T-helper 2 cell (primary cell): ENCODE measurements at regions not wholly inside any gene's neighbourhood (a gene's known extent, or its start where the extent isn't known, plus 50 kb on each side); places are given as distances from the start of the nearest gene placed in this dataset.

Source experiments
- DNase-seq, 5 experiments: peaks; one replicate each; pipeline versions ENCODE4 v3.0.0 to v3.0.0-alpha.2; 2012 to 2022

DNA sequence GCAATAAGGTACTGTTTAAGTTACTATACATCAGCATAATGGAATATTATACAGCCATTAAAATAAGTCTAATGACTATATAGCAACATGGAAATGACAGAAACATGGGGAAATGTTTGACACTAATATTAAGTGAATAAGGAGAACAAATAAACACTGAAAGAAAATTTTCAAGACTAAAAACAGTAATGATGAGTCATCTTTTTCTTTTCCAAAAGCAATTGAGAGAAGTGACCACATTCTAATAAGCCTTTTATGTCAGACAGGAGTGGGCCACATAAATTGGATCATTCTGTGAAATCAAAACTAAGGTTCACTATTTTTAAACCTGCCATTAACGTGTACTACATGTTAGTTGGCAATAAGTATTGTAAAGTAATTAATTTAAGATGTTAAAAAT lies 187.5 kb downstream of the AHR start:
- DNase-seq: no peak

DNA sequence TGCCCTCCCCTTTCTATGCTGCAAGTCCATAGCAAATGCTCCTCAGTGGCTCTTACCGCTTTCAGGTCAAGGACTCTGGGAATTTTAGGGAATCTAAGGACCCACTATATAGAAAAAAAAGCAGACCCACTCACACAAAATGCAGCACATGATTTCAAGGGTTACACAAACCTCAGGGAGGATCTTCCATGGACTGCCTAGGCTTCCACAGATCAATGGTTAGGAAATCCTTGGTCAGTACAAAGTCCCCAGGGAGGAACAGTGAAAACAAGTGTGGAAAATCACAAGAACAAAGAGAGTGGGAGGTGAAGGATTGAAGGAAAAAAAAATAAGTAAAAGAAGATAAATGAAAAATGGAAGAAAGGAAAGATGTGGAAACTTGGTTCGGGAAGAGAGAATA lies 188.4 kb downstream of the AHR start:
- DNase-seq: no peak

DNA sequence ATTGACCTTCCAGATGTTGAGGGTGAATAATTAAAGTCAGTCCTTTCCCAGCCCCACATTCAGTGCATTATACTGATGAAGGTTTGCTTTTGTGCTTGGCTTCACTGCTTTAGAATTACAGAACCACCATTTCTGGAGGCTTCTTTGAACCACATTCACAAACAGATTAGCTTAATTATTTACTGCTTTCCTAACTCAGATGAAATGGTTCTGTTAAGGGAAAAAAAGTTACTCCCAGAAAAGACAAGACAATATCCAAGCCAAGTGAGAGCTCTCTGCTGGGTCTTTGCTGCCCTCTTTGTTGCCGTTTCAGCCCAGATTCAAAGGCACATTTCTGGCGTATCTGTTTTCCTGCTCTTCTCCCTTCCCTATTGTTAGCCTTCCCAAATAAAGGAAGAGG lies 188.9 kb downstream of the AHR start:
- no peak for DNase-seq

DNA sequence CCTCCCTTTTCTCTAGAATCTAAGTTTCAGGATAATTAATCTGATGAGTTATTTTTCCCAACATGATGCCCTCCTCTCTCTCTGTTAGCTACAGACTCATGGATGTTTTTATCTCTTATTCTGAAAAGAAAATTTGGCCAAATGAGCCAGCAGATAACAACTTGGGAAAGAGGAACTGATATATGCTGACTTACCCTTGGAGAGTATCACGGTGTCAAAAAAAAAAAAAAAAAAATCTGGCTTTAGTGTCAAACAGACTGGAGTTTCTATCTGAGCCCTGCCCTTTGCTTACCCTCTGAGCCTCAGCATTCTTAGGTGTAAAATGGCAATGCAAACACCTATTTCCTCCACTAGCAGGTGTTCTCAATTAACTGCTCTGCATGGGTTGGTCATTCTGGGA lies 190.4 kb downstream of the AHR start:
- no peak for DNase-seq

DNA sequence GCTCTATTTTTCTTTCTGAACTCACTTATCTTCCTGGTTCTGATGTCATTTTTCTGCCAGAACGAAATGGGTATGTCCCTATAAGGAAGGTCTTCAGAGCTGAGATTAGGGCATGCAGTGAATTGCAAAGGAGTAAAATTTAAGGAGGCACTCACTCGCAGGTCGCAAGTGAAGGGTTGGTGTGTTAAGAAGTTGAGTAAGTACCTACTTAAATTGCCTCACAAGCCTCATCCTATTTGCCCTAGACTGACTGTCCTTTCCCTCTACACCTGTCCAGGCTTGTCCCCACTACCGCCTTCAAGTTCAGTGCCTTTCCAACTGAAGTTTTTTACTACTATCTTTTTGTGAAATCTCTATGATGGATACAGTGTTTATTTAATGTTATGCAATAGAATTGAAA lies 191.5 kb downstream of the AHR start:
- DNase-seq: no peak

DNA sequence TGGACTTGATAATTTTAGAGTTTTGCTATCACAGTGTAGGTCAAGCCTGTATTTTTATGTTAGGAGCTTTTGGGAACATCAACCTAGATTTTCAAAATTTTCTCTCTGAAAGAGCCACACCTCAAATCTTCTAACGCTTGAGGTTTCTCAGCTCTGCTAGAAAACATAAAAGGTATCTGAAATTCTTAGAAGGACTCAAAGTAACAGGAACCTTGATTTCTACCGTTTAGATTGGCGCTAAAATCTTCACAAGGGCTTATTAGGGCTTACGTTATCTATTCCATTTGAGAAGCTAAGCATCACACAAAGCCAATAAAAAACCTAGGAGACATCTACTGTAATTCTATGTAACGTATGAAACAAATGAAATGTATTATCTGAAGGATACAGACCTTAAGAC lies 192.4 kb downstream of the AHR start:
- no peak for DNase-seq

DNA sequence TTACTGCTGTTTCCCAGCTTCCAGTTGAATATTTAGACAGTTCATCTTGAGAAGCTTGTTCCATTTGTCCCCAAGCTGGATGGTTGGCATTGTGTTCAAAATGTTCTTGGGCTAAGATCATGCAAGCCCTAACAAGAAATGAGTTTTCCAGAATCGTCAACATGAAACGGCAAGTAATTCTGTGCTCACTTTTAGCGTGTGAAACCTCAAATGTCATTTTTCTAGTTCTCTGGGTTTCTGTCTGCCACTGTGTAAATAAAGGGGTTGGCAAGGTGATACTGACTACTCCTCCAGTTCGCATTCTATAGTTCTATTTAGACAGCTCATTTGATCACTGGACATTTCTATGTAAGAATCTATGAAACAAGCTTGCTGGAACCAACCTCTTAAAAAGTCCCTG lies 194.0 kb downstream of the AHR start:
- peak in 1 of 5 experiments; percentile 28 for DNase-seq

DNA sequence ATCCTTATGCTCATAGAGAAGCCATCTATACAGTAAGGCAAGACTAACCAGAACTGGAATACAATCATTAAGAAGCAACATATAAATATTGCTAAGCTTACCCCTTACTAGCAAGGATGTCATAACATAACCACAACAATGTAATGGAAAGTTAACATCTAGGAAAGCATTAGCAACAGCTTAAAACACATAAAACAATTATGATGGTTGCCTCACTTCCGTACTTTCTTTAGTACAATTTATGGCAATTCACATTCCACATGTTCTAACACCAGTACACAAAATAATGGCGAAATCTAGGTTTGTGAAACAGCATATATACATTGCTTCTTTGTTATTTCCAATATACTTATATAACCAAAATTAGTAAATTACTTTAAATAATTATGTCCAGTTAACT lies 195.0 kb downstream of the AHR start:
- no peak for DNase-seq

DNA sequence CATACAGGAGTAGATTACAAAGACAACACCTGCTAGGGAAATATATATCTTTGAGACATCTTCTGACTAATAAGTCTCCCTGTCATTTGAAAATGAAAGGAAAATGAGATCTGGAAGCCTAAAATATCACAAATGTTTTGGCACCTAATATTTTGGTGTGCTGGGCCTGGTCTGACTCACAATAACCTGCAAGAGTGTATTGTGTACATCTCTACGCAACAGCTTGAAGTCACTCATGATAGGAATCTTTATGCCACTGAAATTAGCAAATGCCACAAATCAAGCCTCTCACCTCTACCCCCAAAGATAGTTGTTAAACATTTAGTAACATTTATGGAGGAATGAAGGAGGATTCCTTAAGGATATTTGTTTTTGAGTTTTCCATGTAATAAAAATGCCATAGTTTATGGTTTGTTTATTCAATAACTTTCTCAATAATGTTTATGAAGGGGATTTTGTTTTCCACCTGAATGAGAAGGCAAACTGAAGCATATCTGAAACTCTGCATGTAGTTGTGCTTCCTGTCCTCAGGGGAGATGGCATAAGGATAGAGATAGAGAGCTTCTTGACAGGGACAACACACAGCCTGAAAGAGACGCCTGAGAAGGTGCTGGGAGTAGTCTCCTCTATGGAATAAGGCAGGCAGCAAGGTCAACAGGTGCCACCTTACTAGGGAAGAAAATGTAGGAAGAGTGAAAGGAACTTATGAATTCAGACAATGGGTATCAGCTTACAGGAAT lies 197.4 kb downstream of the AHR start:
- DNase-seq: peak in 1 of 5 experiments; percentile 5

DNA sequence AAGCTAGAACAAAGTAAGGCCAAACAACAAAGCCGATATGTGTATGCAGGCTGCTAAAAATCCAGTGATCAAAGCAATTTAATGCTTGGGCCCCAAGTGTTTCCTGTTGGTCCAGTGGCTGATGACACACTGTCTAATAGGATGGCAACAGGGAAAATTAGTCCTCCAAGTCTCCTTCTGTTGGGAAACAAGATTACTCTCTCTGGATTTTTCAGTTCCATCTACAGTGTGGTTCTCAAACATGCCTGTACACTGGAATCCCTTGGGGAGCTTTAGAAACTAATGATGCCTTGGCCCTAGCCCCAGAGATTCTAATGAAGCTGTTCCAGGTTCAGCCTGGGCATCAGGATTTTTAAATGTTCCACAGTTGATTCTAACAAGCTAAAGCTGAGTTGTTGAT lies 198.7 kb downstream of the AHR start:
- DNase-seq: no peak

DNA sequence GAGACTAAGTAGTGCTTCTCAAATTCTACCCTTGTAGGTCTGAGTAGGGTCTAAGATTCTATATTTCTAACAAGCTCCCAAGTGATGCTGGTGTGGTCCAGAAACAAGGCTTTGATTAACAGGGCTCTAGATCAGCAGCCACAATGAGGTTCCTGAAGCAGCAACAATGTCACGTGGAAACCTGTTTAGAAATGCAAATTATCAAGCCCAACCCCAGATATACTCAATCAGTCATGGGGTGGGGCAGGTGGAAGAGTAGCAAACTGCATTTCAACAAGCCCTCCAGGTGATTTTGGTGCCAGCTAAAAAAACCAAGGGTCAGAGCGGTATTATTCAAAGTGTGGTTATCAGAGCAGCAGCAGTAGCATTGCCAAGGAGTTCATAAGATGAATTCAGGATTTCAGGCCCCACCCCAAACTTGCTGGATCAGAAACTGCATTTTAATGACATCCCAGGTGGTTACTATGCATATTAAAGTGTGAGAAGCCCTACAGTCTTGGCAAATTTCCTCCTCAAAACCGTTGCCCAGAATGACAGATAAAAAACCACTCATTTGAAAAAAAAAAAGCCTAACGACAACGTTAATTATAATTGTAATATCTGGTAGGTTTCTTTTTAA lies 199.2 kb downstream of the AHR start:
- no peak for DNase-seq

DNA sequence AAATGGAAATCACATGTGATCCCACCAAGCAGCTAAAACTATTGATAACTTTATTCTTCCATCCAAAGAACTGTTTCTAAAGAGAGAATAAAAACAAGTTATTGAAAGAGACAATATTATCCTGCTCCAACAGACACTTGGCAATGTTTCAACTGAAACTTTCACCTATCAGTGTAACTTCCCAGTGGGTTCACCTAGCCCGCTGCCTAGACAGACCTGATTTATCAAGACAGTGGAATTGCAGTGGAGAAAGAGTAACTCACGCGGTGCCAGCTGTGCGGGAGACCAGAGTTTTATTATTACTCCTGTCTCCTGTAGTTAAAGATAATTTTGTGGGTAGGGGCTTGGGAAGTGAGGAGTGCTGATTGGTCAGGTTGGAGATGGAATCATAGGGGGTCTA lies 199.8 kb downstream of the AHR start:
- DNase-seq: no peak

DNA sequence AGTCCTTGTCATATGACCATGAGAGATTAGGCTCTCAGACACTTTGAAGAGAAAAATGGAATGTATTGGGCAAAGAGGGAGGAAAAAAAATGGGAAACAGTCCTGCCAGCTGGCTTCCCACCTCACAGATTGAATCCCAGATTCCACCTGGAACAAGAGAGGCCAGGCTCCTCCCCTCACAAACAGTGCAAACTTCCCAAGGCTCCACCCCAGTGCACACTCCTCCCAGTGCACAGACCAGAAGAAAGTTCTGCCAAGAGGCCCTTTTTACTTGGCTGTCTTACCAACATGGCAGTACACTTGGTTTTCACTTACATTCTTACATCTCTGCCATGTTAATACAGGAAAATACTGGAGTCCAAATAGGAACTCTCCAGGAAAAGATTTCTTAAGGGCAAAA lies 202.3 kb downstream of the AHR start:
- no peak for DNase-seq

DNA sequence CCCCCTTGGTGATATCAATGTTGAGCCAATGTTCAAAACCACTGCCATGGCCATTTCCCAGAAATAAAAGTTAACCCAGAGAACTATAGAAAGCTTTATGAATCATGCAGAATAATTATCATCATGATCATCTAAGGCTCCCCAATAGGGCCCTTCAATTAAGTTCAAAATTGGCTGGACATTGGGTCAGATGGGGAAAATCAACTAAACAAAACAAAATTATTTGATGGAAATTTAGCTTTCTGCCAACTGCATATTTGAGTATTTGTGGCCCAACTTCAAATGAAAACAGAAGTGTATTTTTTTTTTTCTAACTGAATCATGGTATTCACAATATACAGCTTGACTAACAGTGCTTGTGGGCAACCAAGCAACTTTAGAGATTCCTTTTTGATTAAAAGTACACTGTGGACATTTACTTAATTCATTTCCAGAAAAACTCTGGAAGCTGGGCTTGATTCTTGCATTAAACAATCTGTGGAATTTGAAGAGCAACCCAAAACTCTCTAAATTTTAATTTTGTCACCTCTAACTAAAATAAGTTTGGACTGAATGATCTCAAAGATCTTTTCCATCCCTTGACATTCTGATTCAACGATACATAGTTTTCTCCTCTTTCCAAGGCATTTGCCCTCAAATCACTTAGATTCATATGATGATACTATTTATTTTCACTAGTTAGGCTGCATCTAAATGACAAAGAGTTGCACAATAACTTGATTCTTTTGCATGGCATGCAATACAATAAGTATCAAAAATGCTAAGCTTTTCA lies 203.2 kb downstream of the AHR start:
- no peak for DNase-seq

DNA sequence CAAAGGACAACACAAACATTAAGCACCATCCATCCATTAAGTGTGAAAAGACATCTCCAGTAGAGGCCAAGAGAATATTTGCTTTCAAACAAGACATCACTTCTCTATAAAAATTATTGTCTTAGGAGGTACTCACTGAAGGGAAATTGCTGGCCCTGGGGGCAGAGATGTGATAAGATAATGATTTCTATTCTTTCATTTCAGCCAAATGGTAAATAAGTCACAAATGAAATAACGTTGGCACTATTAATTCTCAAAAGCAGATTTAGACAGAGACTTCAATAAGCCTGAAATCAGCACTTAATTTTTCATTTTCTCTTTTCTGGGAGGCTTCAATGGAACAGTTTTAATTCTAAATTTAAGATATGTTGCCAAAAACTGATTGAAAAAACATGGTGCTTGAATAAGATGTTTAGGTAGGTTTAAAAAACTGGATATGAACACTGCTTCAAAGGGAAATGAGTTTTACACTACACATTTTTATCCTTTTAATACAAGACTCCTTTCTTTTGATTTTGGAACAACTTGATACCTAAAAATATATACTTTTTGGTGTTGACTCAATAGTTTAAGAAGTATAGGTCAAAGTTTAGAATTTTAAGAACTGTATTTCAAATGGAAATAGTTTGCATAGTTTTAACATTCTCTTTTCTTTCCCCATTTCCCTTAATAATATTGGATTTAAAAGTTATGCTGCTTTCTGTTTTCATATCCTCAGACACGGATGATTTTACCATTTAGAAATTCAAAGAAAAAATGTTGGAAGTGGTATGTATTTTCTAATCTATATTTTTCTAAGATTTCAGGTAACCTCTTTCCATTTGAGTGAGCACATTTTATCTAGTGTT lies 204.0 kb downstream of the AHR start:
- DNase-seq: no peak

DNA sequence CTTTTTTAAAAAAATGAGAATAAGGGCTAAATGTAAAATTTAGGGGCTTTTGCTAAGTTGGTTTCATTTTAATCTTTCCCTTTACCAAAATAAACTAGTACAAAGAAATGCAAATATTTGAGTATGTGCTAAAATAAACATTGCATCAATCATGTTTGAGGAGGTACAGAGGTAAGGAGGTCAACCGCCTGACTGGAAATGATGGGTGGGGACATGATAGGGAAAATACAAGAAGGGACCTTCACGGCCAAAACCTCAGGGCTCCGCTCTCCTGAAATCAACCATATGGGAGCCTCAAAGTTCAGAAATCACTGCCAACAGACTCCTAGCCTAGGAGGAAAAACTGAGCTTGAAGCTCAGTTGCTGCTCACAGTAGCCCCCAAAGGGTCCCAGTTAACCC lies 207.6 kb downstream of the AHR start:
- no peak for DNase-seq

DNA sequence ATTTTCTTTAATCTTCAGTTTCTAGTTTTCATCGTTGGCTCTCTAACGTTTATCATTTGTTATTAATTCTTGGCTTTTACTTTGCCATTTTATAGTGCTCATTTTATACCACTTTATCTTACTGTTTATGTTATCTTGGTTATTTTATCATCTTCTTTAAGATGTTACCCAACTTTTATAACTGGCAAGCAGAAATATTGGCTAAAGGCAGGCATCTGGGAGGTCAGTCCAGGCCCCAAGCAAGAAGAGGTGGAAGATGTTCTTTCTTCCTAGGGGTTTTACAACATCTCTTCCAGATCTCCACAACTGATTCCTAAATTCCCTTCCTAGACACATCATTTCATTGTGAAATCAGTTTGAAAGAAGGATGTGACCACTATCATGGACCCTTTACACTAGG lies 208.1 kb downstream of the AHR start:
- no peak for DNase-seq

DNA sequence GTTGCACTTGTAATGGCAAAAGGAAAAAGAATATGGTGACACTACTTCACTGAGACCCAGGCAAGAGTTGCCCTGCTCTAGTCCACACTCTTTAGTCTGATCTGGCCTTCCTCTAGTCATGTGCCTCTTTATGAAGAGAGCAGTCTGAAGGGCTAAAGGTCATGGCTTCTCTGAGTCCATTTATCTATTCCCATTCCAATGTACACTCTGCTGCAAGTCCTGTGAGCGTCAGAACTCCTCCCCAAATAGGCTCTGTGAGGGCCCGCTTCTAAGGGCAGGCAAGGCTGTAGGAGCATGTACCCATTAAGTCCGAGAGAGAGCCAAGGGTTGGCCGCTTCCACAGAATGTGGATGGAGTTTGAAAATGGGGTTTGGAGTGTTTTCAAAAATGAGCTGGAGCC lies 209.3 kb downstream of the AHR start:
- no peak for DNase-seq

DNA sequence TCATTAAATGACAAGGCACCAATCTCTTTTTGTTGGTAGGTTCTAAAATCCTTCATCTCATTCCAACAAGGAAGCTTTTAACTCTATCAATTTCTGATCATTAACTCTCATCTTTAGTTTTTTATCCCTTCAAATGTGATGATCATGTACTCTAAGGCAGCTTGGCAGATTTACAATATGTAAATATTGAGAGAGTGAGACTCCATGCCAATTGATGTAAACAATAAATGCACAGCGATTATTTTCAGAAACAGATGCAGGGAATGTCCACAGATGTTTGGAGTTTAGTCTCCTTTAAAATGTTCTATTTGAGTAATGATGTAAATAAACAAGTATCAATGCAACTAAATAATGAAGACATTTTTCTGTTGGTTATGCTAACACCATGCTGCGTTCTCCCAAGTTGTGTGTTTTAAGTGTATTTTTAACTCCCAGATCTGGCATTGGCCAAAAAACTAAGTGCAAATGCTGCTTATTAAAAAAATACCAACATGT lies 213.8 kb downstream of the AHR start:
- DNase-seq: no peak

DNA sequence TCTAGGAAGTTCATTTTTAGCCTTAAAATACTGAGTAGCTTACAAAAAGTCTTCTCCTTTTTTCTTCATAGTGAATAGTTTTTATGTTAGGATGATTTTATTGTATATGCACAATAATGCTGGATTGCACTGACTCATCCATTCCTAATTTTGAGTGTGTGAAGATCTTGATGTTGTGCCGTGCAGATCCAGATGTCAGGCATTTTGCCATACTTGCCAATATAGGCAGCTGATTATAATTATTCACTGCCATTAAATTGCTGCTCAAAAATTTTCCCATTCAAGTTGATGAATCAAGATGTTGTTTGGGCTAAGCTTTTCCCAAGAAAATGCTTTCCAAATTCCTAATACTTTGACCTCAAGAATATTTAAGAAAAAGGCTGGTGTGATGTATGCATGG lies 218.3 kb downstream of the AHR start:
- DNase-seq: no peak

DNA sequence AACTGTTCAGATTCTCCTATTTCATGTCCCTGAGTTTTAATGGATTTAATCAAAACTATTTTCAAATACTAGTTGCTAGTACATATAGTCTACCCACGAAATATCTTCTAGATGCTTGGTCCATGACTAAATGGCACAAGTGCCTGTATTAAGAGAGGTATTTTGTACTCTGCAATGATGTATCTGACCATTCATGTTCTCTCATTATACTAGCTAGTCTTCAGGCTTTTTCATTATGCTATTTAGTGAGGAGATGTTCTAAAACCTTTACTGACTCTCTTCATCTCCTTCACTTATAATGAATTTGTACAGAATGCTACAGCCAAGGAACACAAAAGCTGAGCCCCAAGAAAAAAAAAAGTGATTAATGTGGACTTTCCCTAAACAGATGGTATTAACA lies 222.5 kb downstream of the AHR start:
- no peak for DNase-seq

DNA sequence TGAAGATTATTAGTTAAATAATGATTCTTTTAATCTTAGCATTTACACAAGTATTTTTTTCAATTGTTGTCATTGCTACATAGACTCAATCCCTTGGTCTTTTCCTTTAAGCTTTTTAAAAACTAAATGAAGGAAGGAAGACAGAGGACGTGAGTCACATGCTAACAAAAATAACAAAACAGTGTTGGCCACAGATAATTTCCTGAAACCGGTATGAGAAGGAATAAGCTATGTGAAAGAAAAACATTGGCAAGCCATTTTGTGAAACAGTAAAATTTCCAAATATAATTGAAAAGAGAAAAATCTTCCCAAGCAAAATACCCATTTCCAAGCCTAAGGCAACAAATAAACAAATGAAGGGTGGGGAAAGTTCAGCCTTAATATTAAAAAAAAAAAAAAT lies 223.0 kb downstream of the AHR start:
- no peak for DNase-seq
